GM18520 (cell line): ENCODE measurements at regions not wholly inside any gene's neighbourhood (a gene's known extent, or its start where the extent isn't known, plus 50 kb on each side); places are given as distances from the start of the nearest gene placed in this dataset.

Source experiments
- ATAC-seq: cut with Tn5 transposase; IDR thresholded peaks from one replicate; pipeline ENCODE4 v1.9.1; 2021; ENCODE audit not compliant: unreplicated experiment

DNA sequence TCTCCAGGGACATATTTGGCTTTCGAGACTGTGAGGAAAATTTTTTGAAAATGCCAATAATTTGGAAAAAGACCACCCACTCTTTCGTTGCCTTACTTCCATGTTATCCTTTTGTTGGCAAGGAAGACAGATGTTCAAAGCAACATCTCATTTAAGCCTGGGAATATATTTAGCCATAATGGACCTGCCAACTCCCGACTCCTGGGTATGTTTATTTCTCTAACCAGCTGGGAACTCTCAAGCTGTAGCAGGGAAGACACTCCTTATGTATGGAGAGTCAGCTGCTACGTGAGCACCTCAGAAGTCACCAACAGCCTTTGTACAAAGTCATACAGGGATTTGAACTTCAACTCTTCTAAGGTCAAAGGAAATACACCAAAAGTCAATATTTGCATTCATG, 96.5 kb upstream of the DAAM1 start:
- ATAC-seq, result no peak

DNA sequence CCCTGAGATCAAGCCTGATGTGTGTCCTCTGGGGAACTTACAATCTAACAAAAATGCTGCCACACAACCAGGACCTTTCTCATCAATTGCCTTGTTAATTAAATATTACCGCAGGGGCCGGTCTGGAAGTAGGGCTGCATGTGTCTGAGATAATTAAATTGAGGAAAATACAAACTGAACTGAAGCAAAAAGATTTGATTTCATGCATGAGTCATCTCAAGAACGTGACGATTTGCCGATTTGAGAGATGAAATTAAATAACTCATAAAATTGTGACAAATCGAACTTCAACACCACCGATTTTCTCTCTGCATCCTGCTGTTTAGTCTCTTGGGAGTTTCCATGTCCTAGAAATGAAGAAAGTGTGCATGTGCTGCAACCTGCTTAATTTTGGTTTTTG, 94.6 kb upstream of the DAAM1 start:
- no peak for ATAC-seq

GRCh38 chr14:59096303-59096702, 92.2 kb upstream of the DAAM1 start:
- no peak for ATAC-seq

DNA sequence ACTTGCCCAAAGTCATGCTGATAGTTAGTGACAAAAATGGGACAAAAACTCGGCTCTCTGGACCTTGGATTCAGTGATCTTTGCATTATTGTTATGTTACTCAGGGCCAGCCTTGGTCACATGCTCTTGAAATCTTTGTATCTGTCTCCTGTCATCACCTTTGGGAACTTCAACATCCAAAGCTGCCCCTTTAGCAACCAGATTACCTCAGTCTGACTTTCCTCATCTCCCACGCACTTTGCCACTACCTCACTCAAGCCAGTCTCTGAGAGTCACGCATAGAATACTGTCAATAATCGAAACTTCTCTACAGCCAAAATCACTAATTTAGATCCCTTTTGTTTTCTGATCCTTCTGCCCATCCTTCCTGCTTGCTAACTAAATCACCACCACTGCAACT, 90.8 kb upstream of the DAAM1 start:
- no peak for ATAC-seq

DNA sequence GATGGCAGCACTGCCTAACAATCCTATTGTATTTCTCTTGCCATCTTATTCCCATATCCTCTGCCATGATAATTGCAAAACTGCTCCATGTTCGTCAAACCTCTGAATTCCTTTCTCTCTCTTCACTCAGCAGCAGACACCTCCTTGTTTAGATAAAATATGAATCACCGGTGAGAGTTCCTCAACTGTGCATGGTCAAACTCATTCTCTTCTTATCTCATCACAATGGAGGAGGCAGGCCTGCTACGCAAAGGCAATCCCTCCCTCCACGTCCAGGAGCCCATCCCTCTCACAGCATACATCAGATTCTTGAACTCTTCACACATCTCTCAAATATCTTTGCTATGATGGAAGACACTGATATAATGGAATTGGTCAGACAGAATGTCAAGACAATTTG, 90.1 kb upstream of the DAAM1 start:
- ATAC-seq, result no peak

DNA sequence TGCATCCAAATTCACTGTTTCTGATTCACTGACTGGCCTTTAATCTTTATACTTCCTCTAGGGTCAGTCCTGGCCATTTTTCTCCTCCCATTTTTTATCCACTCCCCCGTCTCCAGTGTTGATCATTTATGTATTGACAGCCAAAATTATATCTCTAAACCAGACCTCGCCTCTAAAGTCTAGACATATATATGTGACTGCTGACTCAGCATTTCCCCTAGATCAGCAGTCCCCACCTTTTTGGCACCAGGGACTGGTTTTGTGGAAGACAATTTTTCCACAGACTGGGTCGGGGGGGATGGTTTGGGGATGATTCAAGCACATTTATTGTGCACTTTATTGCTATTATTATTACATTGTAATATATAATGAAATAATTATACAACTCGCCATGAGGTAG, 88.3 kb upstream of the DAAM1 start:
- no peak for ATAC-seq

DNA sequence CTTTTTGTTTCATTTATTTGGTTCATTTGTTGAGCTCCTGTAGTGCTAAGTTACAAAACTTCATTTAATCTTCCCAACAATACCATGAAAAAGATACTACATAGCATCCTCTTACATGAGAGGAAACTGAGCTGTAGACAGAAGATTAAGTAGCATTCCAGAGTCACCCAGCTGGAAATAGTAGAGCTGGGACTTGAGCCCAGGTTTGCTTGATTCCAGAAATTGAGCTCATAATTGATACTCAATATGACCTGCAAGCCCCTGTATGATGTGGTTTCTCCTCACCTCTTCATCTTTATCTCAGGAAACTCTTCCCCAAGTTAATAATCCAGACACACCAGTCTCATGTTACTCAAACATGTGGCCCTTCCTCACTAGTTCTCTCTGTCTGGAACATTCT, 87.0 kb upstream of the DAAM1 start:
- ATAC-seq, result no peak

DNA sequence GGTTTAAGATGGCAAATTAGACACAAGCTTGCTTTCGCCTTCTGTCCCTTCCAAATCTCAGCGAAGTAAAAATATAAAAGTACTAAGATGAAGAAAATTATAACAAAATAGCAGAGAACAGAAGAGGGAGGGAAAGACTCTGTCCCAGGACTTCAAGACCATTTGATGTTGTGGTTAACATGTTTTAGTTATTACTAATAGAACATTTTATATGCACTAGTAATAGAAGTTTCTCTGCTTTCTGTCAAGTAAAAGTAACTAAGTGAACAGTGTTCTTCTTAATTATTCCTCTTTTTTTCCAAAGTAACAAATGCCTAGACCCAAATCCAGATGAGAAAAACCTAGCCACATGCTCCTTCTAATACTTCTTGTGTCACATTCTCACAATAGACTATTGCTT, 85.1 kb upstream of the DAAM1 start:
- ATAC-seq, result no peak

GRCh38 chr14:59107819-59108218, 80.6 kb upstream of the DAAM1 start:
- no peak for ATAC-seq

GRCh38 chr14:59116984-59117415, 71.5 kb upstream of the DAAM1 start:
- peak; percentile 70 for ATAC-seq

DNA sequence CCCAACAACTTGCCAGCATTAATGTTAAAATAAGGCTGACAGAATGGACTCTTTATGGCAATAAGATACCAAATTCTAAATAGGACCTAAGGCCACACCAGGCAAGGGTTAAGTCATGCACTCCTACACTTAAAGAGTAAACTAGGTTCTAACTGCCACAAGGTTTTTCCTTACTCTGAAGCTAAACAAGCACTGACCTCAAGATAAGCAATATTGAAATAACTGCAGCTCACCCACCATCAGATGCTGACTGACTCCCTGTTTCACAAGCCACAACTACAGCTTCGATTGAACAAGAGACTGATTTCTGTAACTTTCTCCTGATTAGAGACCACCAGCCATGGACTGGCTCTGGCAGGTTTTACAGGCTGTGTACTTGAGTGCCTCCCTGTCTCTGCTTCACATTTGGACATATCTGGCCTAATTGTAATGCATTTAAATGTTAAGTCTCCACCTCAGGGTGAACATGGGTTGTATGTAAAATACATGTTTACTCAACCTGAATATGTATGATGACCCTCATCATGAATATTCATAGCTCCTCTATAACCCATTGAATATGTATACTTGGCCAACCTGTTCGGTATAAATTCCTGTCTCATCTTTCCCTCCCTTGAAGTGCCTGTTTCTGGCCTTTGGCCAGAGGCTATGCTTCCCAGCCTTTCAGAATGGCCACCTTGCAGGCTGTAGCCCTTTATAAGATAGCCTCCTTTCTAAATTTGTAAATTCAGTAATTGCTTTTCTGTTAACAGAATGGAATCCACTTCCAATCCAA, 70.5 kb upstream of the DAAM1 start:
- no peak for ATAC-seq

- ATAC-seq, result no peak
These were observed 67.5 kb upstream of the DAAM1 start for GRCh38 chr14:59120921-59121320.

DNA sequence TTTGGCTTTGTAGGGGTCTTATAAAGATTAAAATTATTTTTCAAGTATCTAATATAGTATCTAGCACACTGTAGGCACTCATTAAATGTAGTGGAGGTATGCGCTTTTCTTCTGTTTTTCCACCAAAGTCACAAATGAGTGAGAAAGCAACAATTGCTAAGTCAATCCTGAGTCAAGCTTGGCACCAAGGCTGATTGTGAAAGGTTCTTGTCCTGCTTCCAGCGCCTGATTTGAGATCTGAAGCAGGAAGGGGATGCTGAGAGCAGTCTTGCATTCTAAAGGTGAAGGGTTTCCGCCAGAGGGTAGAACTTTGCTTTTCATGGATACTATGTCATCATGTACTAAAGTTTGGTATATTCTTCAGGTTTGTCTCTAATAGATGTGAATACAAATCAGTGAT, 64.9 kb upstream of the DAAM1 start:
- ATAC-seq, result no peak

- no peak for ATAC-seq
These were observed 64.5 kb upstream of the DAAM1 start for GRCh38 chr14:59123975-59124374.

GRCh38 chr14:59125156-59125555, 63.3 kb upstream of the DAAM1 start:
- no peak for ATAC-seq

GRCh38 chr14:59126714-59127436, 61.6 kb upstream of the DAAM1 start:
- peak; percentile 50 for ATAC-seq

DNA sequence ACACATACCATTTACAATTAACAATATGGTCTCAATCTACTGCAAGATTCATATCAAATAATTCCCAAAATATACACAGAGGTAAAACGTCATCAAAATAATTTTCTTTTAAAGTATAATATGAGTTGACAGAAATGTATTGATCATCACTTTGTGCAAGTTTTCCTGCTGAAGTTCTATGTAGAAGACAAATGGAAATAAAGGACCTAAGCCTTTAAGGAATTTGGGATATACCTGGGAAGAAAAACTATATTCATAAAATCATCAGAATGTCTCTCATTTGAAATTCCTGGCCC, 61.1 kb upstream of the DAAM1 start:
- no peak for ATAC-seq

- ATAC-seq, result no peak
These were observed 58.0 kb upstream of the DAAM1 start for GRCh38 chr14:59130462-59130861.

DNA sequence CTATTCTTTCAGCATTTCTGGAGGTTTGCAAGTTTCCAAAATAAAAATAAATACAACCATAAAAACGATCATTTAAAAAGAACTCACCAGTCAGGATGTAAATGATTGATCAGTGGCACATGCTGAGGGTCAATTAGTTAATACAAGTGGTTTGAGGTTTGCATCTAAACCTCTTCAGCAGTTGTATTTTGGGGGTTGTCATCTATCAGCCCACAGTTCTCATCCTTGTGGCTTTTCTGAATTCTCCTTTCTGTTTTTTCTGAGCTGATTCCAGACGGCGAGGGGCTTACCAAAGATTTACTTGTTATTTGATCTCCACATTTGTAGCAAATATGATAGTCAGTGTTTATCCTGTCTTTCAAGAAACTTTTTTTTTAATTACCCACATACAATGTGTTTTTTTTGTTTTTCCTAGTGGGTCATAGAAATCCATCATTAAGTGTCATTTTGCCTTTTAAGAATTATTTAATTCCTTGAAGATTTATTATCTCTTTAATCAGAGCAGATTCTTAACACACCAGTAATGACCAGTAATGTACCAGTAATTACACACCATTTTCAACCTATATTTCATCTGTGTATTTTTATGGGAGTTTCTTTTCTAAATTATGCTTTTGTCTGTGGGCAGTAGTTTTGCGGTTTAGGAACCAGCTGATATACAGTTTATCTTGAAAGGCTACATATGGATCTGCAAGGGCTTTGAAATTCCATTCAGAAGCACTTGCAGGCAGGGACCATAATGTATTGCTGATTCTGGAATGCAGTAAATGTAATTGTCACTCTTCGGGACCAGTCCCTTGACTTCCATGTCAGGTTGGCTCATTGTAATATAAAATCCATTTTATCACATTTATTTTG, 56.3 kb upstream of the DAAM1 start:
- ATAC-seq, result no peak

DNA sequence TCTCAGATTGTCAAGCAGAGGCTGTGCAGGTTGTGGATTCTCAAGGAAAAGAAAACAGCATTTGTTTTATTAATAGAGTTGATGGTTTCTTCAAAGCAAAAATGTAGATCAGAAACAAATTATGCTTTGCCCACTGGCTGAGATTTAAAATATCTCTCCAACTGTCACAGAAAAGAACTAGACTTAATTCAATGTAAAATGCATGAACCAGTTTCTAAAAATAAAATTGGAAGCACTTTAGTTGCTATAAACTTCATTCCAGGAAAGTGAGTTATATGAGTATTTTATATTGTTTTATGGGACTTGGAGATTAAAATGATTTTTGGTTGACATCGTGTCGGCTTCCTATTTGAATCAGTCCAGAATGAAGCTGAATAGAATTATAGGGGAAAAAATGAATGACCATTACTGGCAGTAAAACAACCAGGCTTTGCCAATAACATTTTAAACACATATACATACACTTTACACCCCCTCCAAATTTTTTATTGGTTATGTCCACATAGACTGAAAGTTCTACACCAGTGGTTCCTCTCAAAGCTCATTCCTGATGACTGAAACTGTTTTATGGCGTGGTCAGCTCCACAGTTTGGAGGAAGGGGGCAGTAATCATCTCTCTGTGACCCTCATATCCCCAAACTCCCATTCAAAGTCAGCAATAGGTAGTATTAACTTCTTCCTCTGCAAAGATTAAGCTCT, 55.5 kb upstream of the DAAM1 start:
- no peak for ATAC-seq

- no peak for ATAC-seq
These were observed 54.8 kb upstream of the DAAM1 start for GRCh38 chr14:59133709-59134108.
